SK-N-MC (cell line): ENCODE measurements at regions not wholly inside any gene's neighbourhood (a gene's known extent, or its start where the extent isn't known, plus 50 kb on each side); places are given as distances from the start of the nearest gene placed in this dataset.

Experiments
- DNase-seq: peaks from one replicate; pipeline ENCODE4 v3.0.0-alpha.2; 2011; ENCODE audit warnings: low read depth, low spot score
- H3K27ac ChIP-seq: fragments of 200-600 bp; sonication (generic); 2 replicates; pipeline ENCODE4 v1.5.1; 2016; ENCODE audit warnings: mixed run types
- H3K36me3 ChIP-seq: fragments of 200-600 bp; sonication (generic); 2 replicates; pipeline ENCODE4 v1.6.1; 2017; ENCODE audit warnings: antibody characterized with exemption, low read length, mixed read lengths; ENCODE audit not compliant: insufficient read depth
- H3K4me3 ChIP-seq: fragments of 200-600 bp; sonication (generic); 2 replicates; pipeline ENCODE4 v1.5.1; 2016
- H3K9ac ChIP-seq: fragments of 200-600 bp; sonication (generic); 2 replicates; pipeline ENCODE4 v1.8.0; 2017; ENCODE audit warnings: mixed run types, mixed read lengths; ENCODE audit not compliant: insufficient read length
- H3K9me3 ChIP-seq: fragments of 200-600 bp; sonication (generic); 2 replicates; pipeline ENCODE4 v1.6.1; 2017; ENCODE audit warnings: low read depth, mild to moderate bottlenecking, antibody characterized with exemption, low read length, moderate library complexity, mixed read lengths
- EZH2 ChIP-seq: fragments of 200-600 bp; sonication (generic); IDR thresholded peaks from one replicate; pipeline ENCODE4 v1.6.1; 2017; ENCODE audit warnings: antibody characterized with exemption
- FOXP2 ChIP-seq: optimal IDR thresholded peaks from 2 replicates; pipeline ENCODE3; 2011; ENCODE audit warnings: mild to moderate bottlenecking, moderate library complexity; ENCODE audit not compliant: insufficient read depth; ENCODE audit errors: extremely low read length, control extremely low read depth
- POLR2AphosphoS5 ChIP-seq: IDR thresholded peaks from 2 replicates; pipeline ENCODE4 v1.6.1; 2012; ENCODE audit warnings: mild to moderate bottlenecking, low read depth, low read length, borderline replicate concordance

DNA sequence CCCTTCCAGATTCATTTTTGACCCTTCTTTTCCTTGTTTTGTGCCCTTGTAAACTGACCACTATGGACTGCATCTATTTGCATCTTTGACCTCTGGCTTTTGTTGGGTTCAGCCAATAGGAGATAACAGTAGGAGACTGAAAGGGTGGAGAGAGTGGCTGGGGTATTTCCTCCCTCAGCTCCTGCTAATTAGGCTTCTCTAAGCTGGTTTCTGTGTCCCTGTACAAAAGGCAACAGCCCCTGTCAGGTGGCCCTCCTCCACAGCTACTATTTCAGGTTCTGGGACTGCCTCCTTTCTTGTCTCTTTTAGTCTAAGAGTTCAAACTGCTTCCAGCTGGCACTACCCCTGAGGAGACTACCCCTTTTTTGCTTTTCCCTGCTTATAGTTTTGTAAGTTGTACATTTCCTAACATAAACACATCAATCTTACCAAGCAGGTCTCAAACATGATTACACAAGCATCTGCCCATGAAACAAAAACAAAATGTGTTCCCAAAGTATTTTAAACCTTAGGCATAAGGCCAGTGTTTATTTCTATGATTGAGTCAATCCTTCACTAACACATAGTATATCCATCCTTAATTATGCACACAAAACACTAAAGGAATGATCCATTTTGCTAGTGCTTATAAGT lies 262.0 kb upstream of the TRPM3 start:
- no peak overlapping the region for H3K4me3 ChIP-seq
- no peaks in the 10 kb centered on the region for H3K36me3 ChIP-seq
- DNase-seq = no peak
- no peak overlapping the region for H3K27ac ChIP-seq
- no peaks in the 10 kb centered on the region for H3K9me3 ChIP-seq
- H3K9ac ChIP-seq = no peak overlapping the region
- TF ChIP-seq POLR2AphosphoS5 (no peak), FOXP2 (no peak), EZH2 (no peak)

GRCh38 chr9:71368157-71368556 lies 246.7 kb upstream of the TRPM3 start:
- H3K4me3 ChIP-seq = no peak overlapping the region
- DNase-seq = no peak

GRCh38 chr9:71364186-71364955 lies 242.9 kb upstream of the TRPM3 start:
- DNase-seq = no peak
- Histone ChIP-seq H3K9ac (no peak overlapping the region), H3K9me3 (no peaks in the 10 kb centered on the region), H3K4me3 (no peak overlapping the region), H3K36me3 (no peaks in the 10 kb centered on the region), H3K27ac (0 out of 2 replicates have a peak overlapping the region, but pooled peaks have one; percentile 82)
- TF ChIP-seq POLR2AphosphoS5 (no peak), EZH2 (no peak), FOXP2 (no peak)

More at GRCh38 chr9:71368157-71368556, 246.7 kb upstream of the TRPM3 start:
- no peaks in the 10 kb centered on the region for H3K36me3 ChIP-seq
- no peak overlapping the region for H3K27ac ChIP-seq
- TF ChIP-seq POLR2AphosphoS5 (no peak), FOXP2 (no peak), EZH2 (no peak)
- no peak overlapping the region for H3K9ac ChIP-seq
- no peaks in the 10 kb centered on the region for H3K9me3 ChIP-seq

DNA sequence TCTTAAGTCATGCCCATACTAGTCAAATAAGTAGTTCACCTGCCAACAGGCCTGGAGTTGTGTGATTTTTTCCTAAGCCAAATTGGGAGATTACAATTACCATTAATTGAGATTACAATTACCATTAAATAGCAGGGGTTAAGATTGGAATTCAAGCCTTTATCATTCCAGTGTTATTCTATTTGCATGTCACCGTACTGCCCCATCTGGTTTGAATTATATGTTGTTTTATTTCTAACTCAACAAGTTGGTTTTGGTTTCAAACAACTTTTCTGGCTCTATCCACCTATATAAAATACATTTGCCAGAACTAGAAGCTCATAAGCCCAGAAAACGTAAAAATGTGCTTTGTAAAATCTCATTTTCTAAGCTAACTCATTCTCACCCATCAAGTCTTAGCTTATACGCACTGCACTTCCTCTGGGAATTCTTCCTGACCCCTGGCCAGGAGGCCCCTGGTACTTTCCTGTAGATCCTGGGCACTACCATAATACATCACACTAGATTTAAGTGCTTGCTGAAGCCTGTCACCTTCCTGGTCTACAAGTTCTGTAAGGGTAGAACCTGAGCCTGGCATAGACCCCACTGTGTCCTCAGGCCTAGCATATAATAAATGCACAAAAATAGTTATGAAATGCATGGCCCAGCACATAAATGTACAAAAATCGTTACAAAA lies 242.0 kb upstream of the TRPM3 start:
- DNase-seq = peak; percentile 48
- Histone ChIP-seq H3K36me3 (no peaks in the 10 kb centered on the region), H3K4me3 (0 out of 2 replicates have a peak overlapping the region, but pooled peaks have one; percentile 4), H3K9ac (no peak overlapping the region), H3K27ac (peak overlapping the region; percentile 82), H3K9me3 (no peaks in the 10 kb centered on the region)
- TF ChIP-seq POLR2AphosphoS5 (no peak), FOXP2 (no peak), EZH2 (no peak)

GRCh38 chr9:71361357-71361756 lies 239.9 kb upstream of the TRPM3 start:
- Histone ChIP-seq H3K27ac (no peak overlapping the region), H3K4me3 (no peak overlapping the region), H3K9me3 (no peaks in the 10 kb centered on the region), H3K36me3 (no peaks in the 10 kb centered on the region), H3K9ac (no peak overlapping the region)
- DNase-seq = no peak
- TF ChIP-seq EZH2 (no peak), FOXP2 (no peak), POLR2AphosphoS5 (no peak)

DNA sequence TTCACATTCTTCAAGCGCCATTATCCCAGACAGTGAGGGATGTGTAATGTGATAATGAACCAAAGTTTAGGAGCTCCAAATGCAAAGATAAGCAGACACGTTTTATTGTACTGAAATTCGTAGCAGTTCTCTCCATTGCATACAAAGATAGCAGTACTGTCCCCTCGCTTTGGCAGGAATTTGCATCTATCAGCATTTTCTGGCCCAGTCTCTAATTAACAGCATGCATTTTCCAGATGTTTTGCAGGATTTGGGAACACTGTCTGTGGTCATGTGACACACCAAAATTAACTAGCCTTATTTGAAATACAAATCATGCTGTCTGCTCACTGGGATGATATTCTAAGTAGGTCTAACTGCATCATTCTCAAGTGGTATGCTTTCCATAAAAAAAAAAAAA lies 235.9 kb upstream of the TRPM3 start:
- H3K9ac ChIP-seq = peak overlapping the region; percentile 62
- H3K9me3 ChIP-seq = no peaks in the 10 kb centered on the region
- H3K36me3 ChIP-seq = no peaks in the 10 kb centered on the region
- H3K27ac ChIP-seq = peak overlapping the region; percentile 98
- DNase-seq = peak; percentile 70
- peak overlapping the region; percentile 65 for H3K4me3 ChIP-seq
- TF ChIP-seq POLR2AphosphoS5 (no peak; the same call in 1 of the 2 replicates), EZH2 (no peak), FOXP2 (no peak)

GRCh38 chr9:71355884-71356283 lies 234.5 kb upstream of the TRPM3 start:
- no peak for TF ChIP-seq FOXP2
- TF ChIP-seq EZH2 = no peak
- TF ChIP-seq POLR2AphosphoS5 = no peak
- no peaks in the 10 kb centered on the region for H3K36me3 ChIP-seq
- no peak overlapping the region for H3K9ac ChIP-seq
- H3K4me3 ChIP-seq = no peak overlapping the region
- DNase-seq = no peak
- H3K27ac ChIP-seq = peak overlapping the region; percentile 98; the same call in 1 of the 2 replicates
- H3K9me3 ChIP-seq = no peaks in the 10 kb centered on the region

GRCh38 chr9:71353720-71354119 lies 232.3 kb upstream of the TRPM3 start:
- Histone ChIP-seq H3K27ac (no peak overlapping the region), H3K4me3 (no peak overlapping the region), H3K36me3 (no peaks in the 10 kb centered on the region), H3K9ac (no peak overlapping the region), H3K9me3 (no peaks in the 10 kb centered on the region)
- TF ChIP-seq FOXP2 = no peak
- TF ChIP-seq EZH2 = no peak
- TF ChIP-seq POLR2AphosphoS5 = no peak
- DNase-seq = no peak

- no peak for DNase-seq
- TF ChIP-seq POLR2AphosphoS5 (no peak), EZH2 (no peak), FOXP2 (no peak)
- Histone ChIP-seq H3K9ac (no peak overlapping the region), H3K9me3 (no peaks in the 10 kb centered on the region), H3K27ac (no peak overlapping the region), H3K36me3 (no peaks in the 10 kb centered on the region), H3K4me3 (no peak overlapping the region)
Measured at GRCh38 chr9:71352837-71353236, 231.4 kb upstream of the TRPM3 start.
